H1 (cell line): ENCODE measurements at regions not wholly inside any gene's neighbourhood (a gene's known extent, or its start where the extent isn't known, plus 50 kb on each side); places are given as distances from the start of the nearest gene placed in this dataset.

Experiments
- CBX5 ChIP-seq: fragments of 300-800, 300-1000 bp; sonication (generic); IDR thresholded peaks from 2 replicates; pipeline ENCODE4 v1.7.1; 2016; ENCODE audit warnings: antibody characterized with exemption, low read length, low read depth
- CEBPB ChIP-seq: IDR thresholded peaks from 2 replicates; pipeline ENCODE4 v1.6.1; 2012; ENCODE audit warnings: low read depth, low read length
- CTCF ChIP-seq, 3 experiments: IDR thresholded peaks; 1 replicate in 2 of 3; 2 replicates in 1 of 3; pipeline versions ENCODE4 v1.5.1 to v1.6.1; 2011; ENCODE audit warnings: low read length in 3 of 3, mild to moderate bottlenecking in 3 of 3, inconsistent platforms in 2 of 3, low read depth in 1 of 3, moderate library complexity in 1 of 3; ENCODE audit not compliant: insufficient read depth in 1 of 3; ENCODE audit errors: control extremely low read depth in 1 of 3
- EP300 ChIP-seq, 2 experiments: IDR thresholded peaks; 1 replicate in 1 of 2; 2 replicates in 1 of 2; pipeline ENCODE4 v1.6.1; 2011 to 2012; ENCODE audit warnings: low read depth in 2 of 2, low read length in 2 of 2, mild to moderate bottlenecking in 2 of 2, borderline replicate concordance in 1 of 2, inconsistent platforms in 1 of 2, moderate library complexity in 1 of 2
- GABPA ChIP-seq: IDR thresholded peaks from 2 replicates; pipeline ENCODE4 v1.6.1; 2011; ENCODE audit warnings: mild to moderate bottlenecking, low read length, moderate library complexity, borderline replicate concordance; ENCODE audit not compliant: insufficient read depth
- POLR2A ChIP-seq, 2 experiments: IDR thresholded peaks; 1 replicate in 1 of 2; 2 replicates in 1 of 2; pipeline ENCODE4 v1.6.1; 2011; ENCODE audit warnings: low read depth in 2 of 2, low read length in 2 of 2, mild to moderate bottlenecking in 2 of 2; ENCODE audit errors: control extremely low read depth in 1 of 2
- POLR2AphosphoS5 ChIP-seq: IDR thresholded peaks from 2 replicates; pipeline ENCODE4 v1.6.1; 2011; ENCODE audit warnings: low read depth, low read length
- RFX5 ChIP-seq: IDR thresholded peaks from 2 replicates; pipeline ENCODE4 v1.6.1; 2011; ENCODE audit warnings: low read depth, low read length, improper control_type of control experiment, borderline replicate concordance
- TEAD4 ChIP-seq: IDR thresholded peaks from 2 replicates; pipeline ENCODE4 v1.6.1; 2012; ENCODE audit warnings: low read depth, low read length, inconsistent platforms, mixed read lengths

GRCh38 chr1:87888446-87888845 is 559.8 kb downstream of the LMO4 start:
- TF ChIP-seq RFX5 (no peak), CTCF (IDR thresholded peaks at IDR 0.05; ENCODE audit: control extremely low read depth in 1 of 3, insufficient read depth in 1 of 3, low read depth in 1 of 3, low read length in 3 of 3) (no peak), POLR2AphosphoS5 (no peak), CEBPB (no peak), POLR2A (IDR thresholded peaks at IDR 0.05; ENCODE audit: control extremely low read depth in 1 of 2, low read depth in 2 of 2, low read length in 2 of 2) (no peak), CBX5 (no peak), EP300 (IDR thresholded peaks at IDR 0.05; ENCODE audit: borderline replicate concordance in 1 of 2, low read depth in 2 of 2, low read length in 2 of 2) (no peak), GABPA (no peak), TEAD4 (no peak)
